Astrocyte (in vitro differentiated cells and primary cell): ENCODE measurements at regions not wholly inside any gene's neighbourhood (a gene's known extent, or its start where the extent isn't known, plus 50 kb on each side); places are given as distances from the start of the nearest gene placed in this dataset.

Experiments used
- DNase-seq: peaks from one replicate; pipeline ENCODE4 v3.0.0-alpha.2; 2010; ENCODE audit warnings: low read depth
- FAIRE-seq: peaks from 2 replicates; lab custom pipeline; 2011; peaks lifted over from hg19 to GRCh38; lab: Jason Lieb, UNC
- H2AFZ ChIP-seq: 2 replicates; pipeline ENCODE4 v1.6.0; 2012; ENCODE audit warnings: low read depth, low read length, inconsistent platforms
- H3K27ac ChIP-seq: 2 replicates; pipeline ENCODE4 v1.5.1; 2011; ENCODE audit warnings: low read depth, low read length, inconsistent platforms
- H3K27me3 ChIP-seq: 2 replicates; pipeline ENCODE4 v1.6.0; 2011; ENCODE audit warnings: low read length, inconsistent platforms; ENCODE audit not compliant: insufficient read depth
- H3K36me3 ChIP-seq: 2 replicates; pipeline ENCODE4 v1.5.1; 2011; ENCODE audit warnings: low read length, inconsistent platforms; ENCODE audit not compliant: insufficient read depth
- H3K4me1 ChIP-seq: 2 replicates; pipeline ENCODE4 v1.5.1; 2011; ENCODE audit warnings: low read length, inconsistent platforms; ENCODE audit not compliant: insufficient read depth
- H3K4me2 ChIP-seq: 2 replicates; pipeline ENCODE4 v1.6.0; 2012; ENCODE audit warnings: low read length, inconsistent platforms
- H3K4me3 ChIP-seq: 2 replicates; pipeline ENCODE4 v1.5.1; 2011; ENCODE audit warnings: low read depth, mild to moderate bottlenecking, low read length, inconsistent platforms; ENCODE audit not compliant: insufficient read depth
- H3K79me2 ChIP-seq: 2 replicates; pipeline ENCODE4 v1.6.0; 2012; ENCODE audit warnings: mild to moderate bottlenecking, low read length, inconsistent platforms; ENCODE audit not compliant: insufficient read depth
- H3K9ac ChIP-seq: 2 replicates; pipeline ENCODE4 v1.6.0; 2012; ENCODE audit warnings: mild to moderate bottlenecking, low read length, inconsistent platforms
- H3K9me3 ChIP-seq: 2 replicates; pipeline ENCODE4 v1.5.1; 2012; ENCODE audit warnings: low read depth, mild to moderate bottlenecking, low read length, inconsistent platforms; ENCODE audit not compliant: insufficient read depth
- H4K20me1 ChIP-seq: 2 replicates; pipeline ENCODE4 v1.6.0; 2012; ENCODE audit warnings: low read length, inconsistent platforms; ENCODE audit not compliant: insufficient read depth
- H3K27ac Mint-ChIP-seq: one replicate; pipeline ENCODE4 v1.8.0; 2021; ENCODE audit warnings: mild to moderate bottlenecking, mixed read lengths; ENCODE audit not compliant: unreplicated experiment
- H3K27me3 Mint-ChIP-seq: one replicate; pipeline ENCODE4 v1.8.0; 2021; ENCODE audit warnings: low read depth, mixed read lengths; ENCODE audit not compliant: unreplicated experiment
- H3K36me3 Mint-ChIP-seq: one replicate; pipeline ENCODE4 v1.8.0; 2021; ENCODE audit warnings: low read depth, mixed read lengths; ENCODE audit not compliant: unreplicated experiment
- H3K4me1 Mint-ChIP-seq: one replicate; pipeline ENCODE4 v1.8.0; 2021; ENCODE audit warnings: low read depth, mixed read lengths; ENCODE audit not compliant: unreplicated experiment
- H3K4me3 Mint-ChIP-seq: one replicate; pipeline ENCODE4 v1.8.0; 2021; ENCODE audit warnings: mild to moderate bottlenecking, moderate library complexity, mixed read lengths; ENCODE audit not compliant: unreplicated experiment
- H3K9me3 Mint-ChIP-seq: one replicate; pipeline ENCODE4 v1.8.0; 2021; ENCODE audit warnings: mild to moderate bottlenecking, mixed read lengths; ENCODE audit not compliant: unreplicated experiment
- CTCF ChIP-seq: IDR thresholded peaks from 2 replicates; pipeline ENCODE4 v1.5.1; 2011; ENCODE audit warnings: low read depth, mild to moderate bottlenecking, inconsistent platforms, low read length, moderate library complexity; ENCODE audit not compliant: insufficient read depth
- EZH2 ChIP-seq: IDR thresholded peaks from 2 replicates; pipeline ENCODE4 v1.6.1; 2012; ENCODE audit warnings: mild to moderate bottlenecking, low read length, inconsistent platforms; ENCODE audit not compliant: insufficient read depth

GRCh38 chr1:196144588-196144987, 463.7 kb downstream of the KCNT2 start:
- Mint-ChIP-seq H3K27ac (no peak overlapping the region), H3K4me3 (no peak overlapping the region), H3K36me3 (no peaks in the 10 kb centered on the region), H3K27me3 (no peaks in the 10 kb centered on the region), H3K4me1 (peaks cover 5% of the 10 kb centered on the region), H3K9me3 (no peaks in the 10 kb centered on the region)
- H4K20me1 ChIP-seq = no peaks in the 10 kb centered on the region
- FAIRE-seq (no peak), DNase-seq (no peak)
- TF ChIP-seq CTCF (no peak), EZH2 (no peak)
- H3K4me1 ChIP-seq = no peaks in the 10 kb centered on the region
- H3K9me3 ChIP-seq = no peaks in the 10 kb centered on the region
- no peak overlapping the region for H3K9ac ChIP-seq
- H3K79me2 ChIP-seq = no peaks in the 10 kb centered on the region
- H3K27me3 ChIP-seq = no peaks in the 10 kb centered on the region
- no peak overlapping the region for H3K4me2 ChIP-seq
- H3K36me3 ChIP-seq = no peaks in the 10 kb centered on the region
- H3K4me3 ChIP-seq = no peak overlapping the region
- no peak overlapping the region for H2AFZ ChIP-seq
- no peak overlapping the region for H3K27ac ChIP-seq

DNA sequence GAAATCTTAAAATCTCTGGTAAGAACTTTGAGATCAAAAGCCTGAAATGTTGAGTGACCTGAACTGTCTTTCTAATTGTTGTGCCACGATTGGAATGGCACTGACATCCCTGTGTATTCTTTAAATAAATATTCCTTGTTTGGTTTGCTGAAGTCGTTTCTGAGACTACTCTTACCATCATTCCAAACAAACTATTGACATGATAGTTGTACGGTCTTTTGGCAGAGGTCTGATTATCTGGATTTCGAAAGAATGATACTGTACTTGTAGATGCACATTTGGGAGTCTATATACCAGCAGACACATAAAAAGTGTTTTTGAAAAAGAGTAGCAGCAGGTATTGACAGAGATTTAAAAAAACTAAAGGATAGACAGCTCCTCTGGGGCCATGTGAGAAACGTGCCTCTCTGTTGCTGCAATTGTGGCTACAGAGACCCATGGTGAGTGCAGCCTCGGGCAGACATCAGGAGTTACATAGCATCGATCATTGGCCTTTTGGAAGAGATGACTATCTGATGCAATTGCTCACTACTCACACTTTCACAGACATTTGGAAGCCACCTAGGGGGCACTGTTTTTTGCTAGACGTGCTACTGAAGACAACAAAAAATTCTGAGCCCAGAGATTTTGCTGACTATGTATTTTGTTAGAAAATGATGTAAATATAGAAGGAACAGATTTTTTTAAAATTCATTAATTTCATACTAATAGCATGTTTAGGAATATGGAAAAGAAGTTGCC, 464.5 kb downstream of the KCNT2 start:
- no peak for FAIRE-seq
- Histone ChIP-seq H3K4me2 (no peak overlapping the region), H3K9ac (no peak overlapping the region), H3K4me1 (no peaks in the 10 kb centered on the region), H3K9me3 (no peaks in the 10 kb centered on the region), H4K20me1 (no peaks in the 10 kb centered on the region), H3K36me3 (no peaks in the 10 kb centered on the region), H2AFZ (no peak overlapping the region), H3K27me3 (no peaks in the 10 kb centered on the region), H3K27ac (no peak overlapping the region), H3K79me2 (no peaks in the 10 kb centered on the region), H3K4me3 (no peak overlapping the region)
- Mint-ChIP-seq H3K27ac (no peak overlapping the region), H3K9me3 (no peaks in the 10 kb centered on the region), H3K4me1 (peaks cover 5% of the 10 kb centered on the region), H3K36me3 (no peaks in the 10 kb centered on the region), H3K4me3 (no peak overlapping the region), H3K27me3 (no peaks in the 10 kb centered on the region)
- DNase-seq = no peak
- TF ChIP-seq CTCF = no peak

DNA sequence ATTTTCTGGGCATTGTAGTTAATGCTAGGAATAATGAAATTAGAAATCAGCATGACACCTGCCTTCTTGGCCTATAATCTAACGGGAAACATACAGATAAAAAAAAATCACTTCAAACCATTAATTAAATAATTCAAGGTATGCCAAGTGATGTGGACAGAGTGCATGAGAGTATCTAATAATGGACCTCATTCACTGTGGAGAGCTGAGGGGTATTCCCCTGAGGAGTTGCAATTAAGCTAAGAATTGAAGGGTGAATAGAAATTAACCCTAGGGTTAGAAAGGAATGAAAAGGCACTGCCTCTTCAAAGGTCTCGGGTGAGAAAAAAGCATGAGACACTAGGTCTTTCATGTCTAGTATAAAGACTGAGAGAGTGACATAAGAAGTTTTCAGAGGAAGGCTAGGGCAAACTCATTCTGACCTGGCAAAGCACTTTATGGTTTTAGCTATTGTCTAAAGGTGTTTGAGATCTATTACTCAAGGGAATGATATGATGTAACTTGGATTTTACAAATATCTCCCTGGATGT, 466.1 kb downstream of the KCNT2 start:
- H3K9me3 Mint-ChIP-seq = no peaks in the 10 kb centered on the region
- Histone ChIP-seq H3K9ac (no peak overlapping the region), H3K27ac (no peak overlapping the region), H3K4me2 (no peak overlapping the region), H4K20me1 (no peaks in the 10 kb centered on the region), H3K79me2 (no peaks in the 10 kb centered on the region), H3K9me3 (no peaks in the 10 kb centered on the region), H3K27me3 (no peaks in the 10 kb centered on the region), H2AFZ (no peak overlapping the region), H3K4me3 (no peak overlapping the region), H3K4me1 (no peaks in the 10 kb centered on the region), H3K36me3 (no peaks in the 10 kb centered on the region)
- H3K4me3 Mint-ChIP-seq = no peak overlapping the region
- no peak for DNase-seq
- H3K36me3 Mint-ChIP-seq = no peaks in the 10 kb centered on the region
- FAIRE-seq = no peak
- no peak overlapping the region for H3K27ac Mint-ChIP-seq
- H3K27me3 Mint-ChIP-seq = no peaks in the 10 kb centered on the region
- H3K4me1 Mint-ChIP-seq = peaks cover 5% of the 10 kb centered on the region
- TF ChIP-seq CTCF = no peak
- TF ChIP-seq EZH2 = no peak
